Fibroblast of mammary gland (primary cell): ENCODE measurements at regions not wholly inside any gene's neighbourhood (a gene's known extent, or its start where the extent isn't known, plus 50 kb on each side); places are given as distances from the start of the nearest gene placed in this dataset.

Source experiments
- DNase-seq: peaks from one replicate; pipeline ENCODE4 v3.0.0-alpha.2; 2010; ENCODE audit warnings: low read depth
- H3K4me3 ChIP-seq: 2 replicates; pipeline ENCODE4 v1.5.1; 2011; ENCODE audit warnings: low read depth, mild to moderate bottlenecking, low read length, moderate library complexity; ENCODE audit not compliant: control insufficient read depth
- TF ChIP-seq, protein P1 (sequence below): conservative IDR thresholded peaks from 2 replicates; pipeline ENCODE4 v1.5.1; 2011; ENCODE audit warnings: low read depth, low read length, inconsistent platforms; ENCODE audit not compliant: control insufficient read depth, insufficient read depth

DNA sequence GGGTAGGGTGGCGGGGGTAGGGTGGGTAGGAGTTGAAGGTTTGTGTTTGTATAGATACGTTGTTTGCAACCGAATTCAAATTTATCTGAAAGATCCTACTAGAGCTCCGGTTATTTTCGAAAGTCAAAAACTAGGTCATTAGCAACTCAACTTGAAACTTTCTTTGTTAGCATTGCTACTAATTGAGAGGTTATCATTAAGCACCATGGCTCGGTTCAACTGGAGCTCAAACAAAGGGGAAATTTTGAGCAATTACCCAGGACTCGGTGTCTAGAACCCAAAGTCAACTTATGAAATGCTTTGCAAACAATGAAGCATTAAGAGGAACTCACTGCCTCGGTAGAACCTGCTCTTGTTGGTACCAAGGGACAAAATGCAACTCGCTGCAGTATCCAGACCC, 207.7 kb downstream of the BCAT1 start:
- no peak overlapping the region for H3K4me3 ChIP-seq
- no peak for DNase-seq
- TF ChIP-seq, protein P1, sequence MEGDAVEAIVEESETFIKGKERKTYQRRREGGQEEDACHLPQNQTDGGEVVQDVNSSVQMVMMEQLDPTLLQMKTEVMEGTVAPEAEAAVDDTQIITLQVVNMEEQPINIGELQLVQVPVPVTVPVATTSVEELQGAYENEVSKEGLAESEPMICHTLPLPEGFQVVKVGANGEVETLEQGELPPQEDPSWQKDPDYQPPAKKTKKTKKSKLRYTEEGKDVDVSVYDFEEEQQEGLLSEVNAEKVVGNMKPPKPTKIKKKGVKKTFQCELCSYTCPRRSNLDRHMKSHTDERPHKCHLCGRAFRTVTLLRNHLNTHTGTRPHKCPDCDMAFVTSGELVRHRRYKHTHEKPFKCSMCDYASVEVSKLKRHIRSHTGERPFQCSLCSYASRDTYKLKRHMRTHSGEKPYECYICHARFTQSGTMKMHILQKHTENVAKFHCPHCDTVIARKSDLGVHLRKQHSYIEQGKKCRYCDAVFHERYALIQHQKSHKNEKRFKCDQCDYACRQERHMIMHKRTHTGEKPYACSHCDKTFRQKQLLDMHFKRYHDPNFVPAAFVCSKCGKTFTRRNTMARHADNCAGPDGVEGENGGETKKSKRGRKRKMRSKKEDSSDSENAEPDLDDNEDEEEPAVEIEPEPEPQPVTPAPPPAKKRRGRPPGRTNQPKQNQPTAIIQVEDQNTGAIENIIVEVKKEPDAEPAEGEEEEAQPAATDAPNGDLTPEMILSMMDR, result no peak

DNA sequence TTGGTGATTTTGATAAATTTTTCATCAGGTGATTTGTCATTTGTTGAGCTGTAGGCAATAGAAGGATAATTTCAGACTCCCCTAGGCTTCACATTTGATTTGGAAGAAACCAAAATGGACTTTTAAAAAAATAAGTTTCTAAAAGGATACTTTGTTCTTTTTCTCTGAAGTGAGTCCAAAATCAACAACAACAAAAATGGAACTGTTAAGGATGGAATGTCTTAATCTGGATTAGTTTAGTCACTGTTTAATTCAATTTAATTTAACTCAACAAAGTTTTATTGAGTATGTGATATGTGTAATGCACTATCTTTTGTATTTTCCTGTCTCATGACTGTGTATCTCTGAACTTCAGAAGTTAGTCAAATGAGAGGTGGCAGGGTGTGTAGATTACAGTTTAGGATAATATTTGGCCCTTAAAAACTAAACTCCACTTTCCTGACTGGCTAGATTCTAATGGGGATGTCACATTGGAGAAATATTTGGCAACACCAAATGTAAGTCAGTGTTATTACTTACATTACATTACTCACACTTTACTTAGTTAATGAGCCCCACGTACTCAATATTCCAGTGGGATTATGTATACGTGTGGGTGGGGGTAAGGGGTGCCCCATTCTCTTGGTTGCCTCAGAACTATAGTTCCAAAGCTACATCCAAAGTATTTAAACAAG, 209.7 kb downstream of the BCAT1 start:
- TF ChIP-seq, protein P1, result no peak
- DNase-seq, result no peak
- no peak overlapping the region for H3K4me3 ChIP-seq

DNA sequence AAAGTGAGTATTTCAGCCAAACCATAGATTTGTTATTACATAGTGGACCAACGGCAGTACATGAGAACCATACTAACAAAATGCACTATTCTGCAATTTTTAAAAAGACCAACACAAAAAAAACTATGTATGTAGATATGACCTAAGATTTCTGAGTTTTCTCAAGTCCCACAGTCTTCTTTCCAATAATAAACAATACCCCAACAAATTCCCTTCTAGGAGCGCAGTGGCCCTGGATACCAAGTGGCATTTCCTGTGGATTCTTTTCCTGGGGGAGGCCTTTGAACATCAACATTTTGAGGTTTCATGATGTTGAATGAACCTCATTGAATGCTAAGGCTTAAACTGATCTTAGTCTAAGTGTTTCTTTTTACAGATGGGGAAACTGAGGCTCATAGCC, 210.5 kb downstream of the BCAT1 start:
- no peak overlapping the region for H3K4me3 ChIP-seq
- TF ChIP-seq, protein P1, result no peak
- no peak for DNase-seq

DNA sequence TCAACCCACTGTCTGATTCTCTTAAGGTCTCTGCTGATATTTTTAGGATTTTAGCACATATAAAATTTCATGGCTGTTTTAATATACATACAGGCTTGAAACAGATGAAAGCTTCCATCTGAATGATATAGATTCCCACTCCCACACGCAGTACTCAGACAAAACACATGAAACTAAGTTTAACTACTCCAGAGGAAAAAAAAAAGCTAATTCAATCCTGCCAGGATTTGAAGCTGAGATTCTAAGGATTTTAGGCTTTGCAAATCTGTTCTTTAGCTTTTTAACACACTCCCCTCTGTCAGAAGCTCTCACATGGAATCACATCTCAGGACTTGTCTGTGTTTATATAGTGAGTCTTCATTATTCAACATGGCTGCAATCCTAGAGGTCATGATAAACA, 217.3 kb downstream of the BCAT1 start:
- TF ChIP-seq, protein P1, result no peak

DNA sequence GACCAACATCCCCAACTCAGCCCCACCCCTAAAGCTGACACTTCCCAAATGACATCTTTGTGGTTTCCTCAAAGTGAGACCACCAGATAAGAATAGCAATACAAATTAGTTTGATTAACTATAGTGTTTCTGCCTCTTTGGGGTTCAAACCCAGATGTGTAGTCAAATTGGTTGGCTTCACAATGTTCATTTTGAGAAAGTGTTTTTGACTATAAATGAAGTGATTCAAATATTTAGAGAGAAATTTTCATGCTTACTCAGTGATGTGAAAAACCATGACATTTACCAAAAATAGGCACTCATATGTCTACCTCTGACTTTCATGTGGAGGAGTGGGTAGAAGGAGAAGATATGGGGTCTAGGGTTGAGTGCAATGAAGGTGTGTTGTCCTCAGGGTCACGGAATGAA, 218.4 kb downstream of the BCAT1 start:
- no peak overlapping the region for H3K4me3 ChIP-seq
- TF ChIP-seq, protein P1, result no peak
- no peak for DNase-seq

More for the DNA sequence above, 217.3 kb downstream of the BCAT1 start:
- no peak for DNase-seq
- no peak overlapping the region for H3K4me3 ChIP-seq

DNA sequence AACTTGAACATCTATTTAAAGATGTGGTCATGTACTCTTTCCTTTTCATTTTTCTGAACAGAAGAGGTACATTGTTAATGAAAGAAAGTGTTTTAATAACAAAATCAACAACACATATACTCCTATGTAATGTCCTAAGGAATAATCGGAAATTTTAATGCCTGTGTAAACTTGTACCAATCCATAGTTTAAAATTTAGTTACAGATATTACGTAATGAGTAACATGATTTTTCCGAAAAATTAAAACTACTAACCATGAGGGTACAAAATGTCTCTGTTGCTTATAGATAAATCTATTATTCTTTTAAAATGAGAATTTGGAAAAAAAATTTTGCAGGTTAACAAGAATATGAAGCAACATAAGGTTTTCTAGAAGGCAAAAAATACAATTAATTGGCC, 220.1 kb downstream of the BCAT1 start:
- TF ChIP-seq, protein P1, result no peak
- DNase-seq, result no peak
- H3K4me3 ChIP-seq, result no peak overlapping the region

DNA sequence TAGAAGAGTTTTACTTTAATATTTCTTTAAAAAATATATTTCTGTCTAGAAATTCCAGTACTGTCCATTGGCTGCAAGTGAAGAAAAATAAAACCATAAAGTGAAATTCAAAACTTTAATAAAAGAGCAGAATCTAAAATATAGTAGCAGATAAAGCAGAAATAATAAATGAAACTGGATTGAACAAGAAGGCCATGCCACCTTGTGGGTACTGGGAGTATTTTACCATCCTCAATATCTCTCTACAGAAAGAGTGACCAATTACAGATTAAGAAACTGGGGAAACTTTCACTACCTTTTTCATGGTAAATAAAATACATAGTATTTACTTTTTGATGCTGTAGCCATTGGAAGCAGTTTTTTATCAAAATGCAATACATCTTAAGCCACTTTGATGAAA, 220.5 kb downstream of the BCAT1 start:
- no peak overlapping the region for H3K4me3 ChIP-seq
- peak; percentile 58 for DNase-seq
- TF ChIP-seq, protein P1, result peak; percentile 74
